Uterus (tissue), 3 donors: ENCODE measurements at regions not wholly inside any gene's neighbourhood (a gene's known extent, or its start where the extent isn't known, plus 50 kb on each side); places are given as distances from the start of the nearest gene placed in this dataset.
A peak's percentile ranks its signal among the peaks of the same experiment; 100 is the strongest.

Source experiments
- DNase-seq, 2 donors: peaks; one replicate each; pipeline ENCODE4 v3.0.0-alpha.2; 2019 to 2020
- H3K27ac ChIP-seq, 2 donors: fragments of 200-600 bp; sonication (generic); 1 replicate in 1 of 2; 2 replicates in 1 of 2; pipeline ENCODE4 v1.5.1; 2016 to 2018
- H3K27me3 ChIP-seq, 2 donors: fragments of 200-600 bp; sonication (generic); one replicate each; pipeline ENCODE4 v1.5.1; 2018 to 2019; ENCODE audit warnings: control low read depth in 1 of 2
- H3K36me3 ChIP-seq, 2 donors: fragments of 200-600 bp; sonication (generic); one replicate each; pipeline ENCODE4 v1.5.1; 2019; ENCODE audit warnings: control low read depth in 1 of 2
- H3K4me1 ChIP-seq, 2 donors: fragments of 200-600 bp; sonication (generic); one replicate each; pipeline ENCODE4 v1.5.1; 2018 to 2019; ENCODE audit warnings: control low read depth in 1 of 2
- H3K4me3 ChIP-seq, 2 donors: fragments of 200-600 bp; sonication (generic); 1 replicate in 1 of 2; 2 replicates in 1 of 2; pipeline ENCODE4 v1.5.1; 2018 to 2019; ENCODE audit warnings: mild to moderate bottlenecking in 1 of 2
- H3K9me3 ChIP-seq, 2 donors: fragments of 200-600 bp; sonication (generic); one replicate each; pipeline ENCODE4 v1.5.1; 2019; ENCODE audit warnings: control low read depth in 1 of 2
- POLR2A ChIP-seq, 2 donors: fragments of 450-650 bp; IDR thresholded peaks; one replicate each; pipeline ENCODE4 v1.6.1; 2016; ENCODE audit warnings: antibody characterized with exemption in 2 of 2, mild to moderate bottlenecking in 1 of 2, moderate library complexity in 1 of 2
- intact Hi-C: fragments of 100-400 bp; cut with DNase I; formaldehyde crosslinking; loops from one replicate; pipeline ENCODE4 v1.15.1; 2023; ENCODE audit warnings: low total_unique reads
- TF ChIP-seq, protein P1 (sequence below), 4 experiments: fragments of 200-600 bp in 2 of 4; fragments of 450-650 bp in 2 of 4; sonication (generic) in 2 of 4; IDR thresholded peaks; one replicate each; pipeline ENCODE4 v1.5.1; 2016 to 2019; ENCODE audit warnings: antibody characterized with exemption in 4 of 4, mild to moderate bottlenecking in 2 of 4, moderate library complexity in 1 of 4
- donor health status: DM: yes; HTN: yes; CAD: no.

DNA sequence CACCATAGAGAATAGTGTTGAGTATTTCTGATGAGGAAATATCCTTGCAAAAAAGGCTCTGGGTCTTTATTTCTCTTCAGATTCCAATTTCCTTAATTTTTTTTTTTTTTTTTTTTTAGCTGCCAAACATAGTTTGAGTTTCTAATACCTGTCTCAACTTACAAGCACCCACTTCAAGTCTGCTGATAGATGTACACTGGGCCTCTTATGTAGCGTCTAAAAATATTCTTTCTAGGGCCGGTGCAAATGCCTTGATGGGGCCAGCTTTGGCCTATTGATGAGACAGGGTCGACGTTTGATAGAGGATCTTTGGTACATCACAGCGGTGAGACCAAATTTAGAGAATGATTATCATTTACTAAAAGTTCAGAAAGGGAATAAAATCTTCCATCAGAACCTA, 626.4 kb downstream of the LMO4 start:
- no peak for TF ChIP-seq POLR2A (IDR thresholded peaks at IDR 0.05)
- TF ChIP-seq, protein P1, sequence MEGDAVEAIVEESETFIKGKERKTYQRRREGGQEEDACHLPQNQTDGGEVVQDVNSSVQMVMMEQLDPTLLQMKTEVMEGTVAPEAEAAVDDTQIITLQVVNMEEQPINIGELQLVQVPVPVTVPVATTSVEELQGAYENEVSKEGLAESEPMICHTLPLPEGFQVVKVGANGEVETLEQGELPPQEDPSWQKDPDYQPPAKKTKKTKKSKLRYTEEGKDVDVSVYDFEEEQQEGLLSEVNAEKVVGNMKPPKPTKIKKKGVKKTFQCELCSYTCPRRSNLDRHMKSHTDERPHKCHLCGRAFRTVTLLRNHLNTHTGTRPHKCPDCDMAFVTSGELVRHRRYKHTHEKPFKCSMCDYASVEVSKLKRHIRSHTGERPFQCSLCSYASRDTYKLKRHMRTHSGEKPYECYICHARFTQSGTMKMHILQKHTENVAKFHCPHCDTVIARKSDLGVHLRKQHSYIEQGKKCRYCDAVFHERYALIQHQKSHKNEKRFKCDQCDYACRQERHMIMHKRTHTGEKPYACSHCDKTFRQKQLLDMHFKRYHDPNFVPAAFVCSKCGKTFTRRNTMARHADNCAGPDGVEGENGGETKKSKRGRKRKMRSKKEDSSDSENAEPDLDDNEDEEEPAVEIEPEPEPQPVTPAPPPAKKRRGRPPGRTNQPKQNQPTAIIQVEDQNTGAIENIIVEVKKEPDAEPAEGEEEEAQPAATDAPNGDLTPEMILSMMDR (IDR thresholded peaks at IDR 0.05): no peak
- intact Hi-C loops: no loop called here
- H3K4me3 ChIP-seq: no peak overlapping the region
- no peak overlapping the region for H3K27ac ChIP-seq
- H3K4me1 ChIP-seq: no peaks in the 10 kb centered on the region
- DNase-seq: no peak
- H3K36me3 ChIP-seq: no peaks in the 10 kb centered on the region
- H3K9me3 ChIP-seq: no peaks in the 10 kb centered on the region
- no peaks in the 10 kb centered on the region for H3K27me3 ChIP-seq

DNA sequence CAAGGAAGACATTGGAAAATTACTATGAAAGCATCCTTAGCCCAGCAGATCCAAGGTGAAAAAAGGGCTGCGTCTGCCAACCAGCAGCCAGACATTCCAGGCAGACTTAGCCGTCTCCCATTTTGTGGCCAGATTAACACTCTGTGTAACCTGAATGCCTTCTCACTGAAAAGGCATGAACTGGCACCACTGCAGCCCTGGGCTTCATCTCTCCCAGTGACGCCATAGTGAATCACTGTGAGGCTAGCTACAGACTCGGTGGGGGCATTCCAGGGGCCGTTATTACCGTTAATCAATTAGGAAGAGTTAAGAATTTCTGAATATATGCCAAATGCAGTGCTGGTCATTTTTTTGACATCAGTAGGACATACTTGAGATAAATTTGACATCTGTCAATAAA, 627.4 kb downstream of the LMO4 start:
- intact Hi-C loops: no loop called here
- TF ChIP-seq, protein P1 (IDR thresholded peaks at IDR 0.05): no peak
- no peak for TF ChIP-seq POLR2A (IDR thresholded peaks at IDR 0.05)

DNA sequence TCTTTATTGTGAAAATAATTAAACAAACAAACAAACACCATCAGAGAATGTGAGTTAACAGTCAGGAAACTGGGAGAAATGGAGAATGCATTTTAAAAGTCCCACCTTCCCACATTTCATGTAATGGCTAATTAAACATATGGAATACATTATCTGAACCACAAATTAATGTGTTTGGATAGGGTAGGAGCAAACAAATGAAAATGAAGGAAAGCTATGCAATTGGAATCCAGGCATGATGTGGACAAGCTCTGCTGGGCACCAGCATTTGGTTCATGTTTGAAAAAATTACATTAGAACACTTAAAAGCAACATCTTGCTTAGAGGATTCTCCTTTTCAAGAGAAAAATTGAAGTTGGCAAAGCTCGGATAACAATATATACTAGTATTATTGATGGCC, 628.1 kb downstream of the LMO4 start:
- intact Hi-C loops: no loop called here
- no peak for DNase-seq
- Histone ChIP-seq H3K4me3 (no peak overlapping the region), H3K36me3 (no peaks in the 10 kb centered on the region), H3K27me3 (no peaks in the 10 kb centered on the region), H3K4me1 (no peaks in the 10 kb centered on the region), H3K9me3 (no peaks in the 10 kb centered on the region), H3K27ac (no peak overlapping the region)
- TF ChIP-seq, protein P1 (IDR thresholded peaks at IDR 0.05): no peak
- no peak for TF ChIP-seq POLR2A (IDR thresholded peaks at IDR 0.05)

More for the DNA sequence above, 627.4 kb downstream of the LMO4 start:
- Histone ChIP-seq H3K9me3 (no peaks in the 10 kb centered on the region), H3K27me3 (no peaks in the 10 kb centered on the region), H3K4me3 (no peak overlapping the region), H3K36me3 (no peaks in the 10 kb centered on the region), H3K27ac (no peak overlapping the region), H3K4me1 (no peaks in the 10 kb centered on the region)
- DNase-seq: peak; percentile 27 to 33

DNA sequence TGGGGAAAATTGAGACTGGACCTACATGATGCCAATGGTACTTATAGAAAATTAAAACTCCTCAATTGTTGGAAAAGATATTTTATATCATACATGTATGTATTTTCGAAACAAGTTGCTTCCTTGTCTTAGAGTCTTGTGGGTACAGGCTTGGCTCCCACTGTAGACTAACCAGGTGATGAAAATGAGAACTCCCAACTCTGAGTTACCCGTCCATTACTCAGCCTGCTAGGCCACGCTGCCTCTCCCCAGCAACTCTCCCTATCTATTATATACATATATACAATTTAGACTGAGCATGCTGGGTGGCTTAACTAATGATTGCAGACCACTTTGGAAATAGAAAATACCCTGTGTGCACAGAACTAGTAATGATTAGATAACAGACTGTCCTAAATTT, 628.7 kb downstream of the LMO4 start:
- Histone ChIP-seq H3K27ac (no peak overlapping the region), H3K9me3 (no peaks in the 10 kb centered on the region), H3K4me3 (no peak overlapping the region), H3K36me3 (no peaks in the 10 kb centered on the region), H3K27me3 (no peaks in the 10 kb centered on the region), H3K4me1 (no peaks in the 10 kb centered on the region)
- no peak for DNase-seq
- intact Hi-C loops: no loop called here
- TF ChIP-seq, protein P1 (IDR thresholded peaks at IDR 0.05): no peak
- no peak for TF ChIP-seq POLR2A (IDR thresholded peaks at IDR 0.05)

DNA sequence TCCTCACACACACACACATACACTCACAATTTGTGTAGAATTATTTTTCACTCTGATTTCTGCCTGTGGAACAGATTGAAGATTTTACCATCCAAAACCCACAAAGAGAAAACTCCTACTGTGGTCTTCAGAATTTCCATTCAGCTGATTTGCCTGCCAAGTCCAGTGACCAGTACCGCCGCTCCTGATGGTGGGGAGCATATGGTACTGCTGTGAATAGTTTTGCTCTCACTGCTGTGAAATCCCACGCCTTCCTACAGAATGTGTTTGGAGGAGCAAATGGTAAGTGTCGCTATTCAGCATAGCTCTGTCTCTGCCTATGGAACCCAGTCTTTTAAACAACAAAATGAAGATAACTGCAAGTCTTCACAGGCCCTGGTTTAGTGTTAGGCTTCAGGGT, 629.5 kb downstream of the LMO4 start:
- intact Hi-C loops: no loop called here
- Histone ChIP-seq H3K4me3 (no peak overlapping the region), H3K36me3 (no peaks in the 10 kb centered on the region), H3K4me1 (no peaks in the 10 kb centered on the region), H3K9me3 (no peaks in the 10 kb centered on the region), H3K27me3 (no peaks in the 10 kb centered on the region), H3K27ac (no peak overlapping the region)
- no peak for DNase-seq
- TF ChIP-seq POLR2A (IDR thresholded peaks at IDR 0.05): no peak
- TF ChIP-seq, protein P1 (IDR thresholded peaks at IDR 0.05): no peak
